HCT116 (cell line): ENCODE measurements at regions not wholly inside any gene's neighbourhood (a gene's known extent, or its start where the extent isn't known, plus 50 kb on each side); places are given as distances from the start of the nearest gene placed in this dataset.

Experiments
- ATAC-seq: fragments of 200-7000 bp; cut with Tn5 transposase; 2 replicates; pipeline ENCODE4 v1.9.1; 2020; ENCODE audit warnings: mild to moderate bottlenecking, moderate library complexity
- BruUV-seq: library from RNA; stranded (reverse); fragments of 400-500 nt; replicated peaks from 2 replicates; lab custom pipeline; 2021; lab: Mats Ljungman, UMichigan
- CTCF ChIA-PET: fragments of 300-600 bp; sonication (Branson Sonifier 250); formaldehyde crosslinking; loops from one replicate; lab custom pipeline; 2021; ENCODE audit warnings: antibody characterized with exemption; lab: Charles Lee
- POLR2A ChIA-PET: fragments of 300-600, 350-600 bp; sonication (Branson Sonifier 250); formaldehyde crosslinking; loops from one replicate; lab custom pipeline; 2021; ENCODE audit warnings: antibody characterized with exemption; lab: Charles Lee
- RAD21 ChIA-PET, 2 experiments: fragments of 300-600 bp; sonication (Branson Sonifier 250); formaldehyde crosslinking; loops; one replicate each; lab custom pipeline; 2023; ENCODE audit warnings: low total read pairs in 2 of 2; ENCODE audit not compliant: uncharacterized antibody in 2 of 2, unreplicated experiment in 2 of 2, low non-redundant PET in 1 of 2; lab: Charles Lee
- DNase-seq: peaks from one replicate; pipeline ENCODE4 v3.0.0-alpha.2; 2010; ENCODE audit warnings: low read depth, low spot score
- H2AFZ ChIP-seq: fragments of 200-600 bp; shearing (Covaris generic), sonication (generic); 2 replicates; pipeline ENCODE4 v1.6.1; 2017; ENCODE audit warnings: low read depth, mixed run types, mixed read lengths, antibody characterized with exemption, low read length; ENCODE audit not compliant: poor library complexity, severe bottlenecking
- H3K27ac ChIP-seq: 2 replicates; pipeline ENCODE4 v1.5.1; 2012; ENCODE audit warnings: low read depth, low read length
- H3K27me3 ChIP-seq: fragments of 200-600 bp; sonication (generic); 2 replicates; pipeline ENCODE4 v1.6.1; 2016; ENCODE audit warnings: mixed run types, low read length, mixed read lengths; ENCODE audit not compliant: insufficient read depth
- H3K36me3 ChIP-seq, 2 experiments: fragments of 200-500 bp in 1 of 2; fragments of 200-600 bp in 1 of 2; sonication (Bioruptor generic) in 1 of 2; sonication (generic) in 1 of 2; 2 replicates each; pipeline versions ENCODE4 v1.5.1 to v1.6.1; 2014 to 2016; ENCODE audit warnings: low read length in 2 of 2, inconsistent platforms in 1 of 2, mixed read lengths in 1 of 2, mixed run types in 1 of 2; ENCODE audit not compliant: insufficient read depth in 2 of 2, control insufficient read depth in 1 of 2
- H3K4me1 ChIP-seq, 2 experiments: fragments of 200-600 bp in 1 of 2; sonication (generic) in 1 of 2; 2 replicates each; pipeline versions ENCODE4 v1.5.1 to v1.6.1; 2012 to 2017; ENCODE audit warnings: low read length in 2 of 2, inconsistent platforms in 1 of 2, mild to moderate bottlenecking in 1 of 2, mixed read lengths in 1 of 2, mixed run types in 1 of 2, moderate library complexity in 1 of 2; ENCODE audit not compliant: insufficient read depth in 2 of 2, control insufficient read depth in 1 of 2
- H3K4me2 ChIP-seq: fragments of 200-600 bp; sonication (generic); 2 replicates; pipeline ENCODE4 v1.6.1; 2017; ENCODE audit warnings: mixed run types, low read length, mixed read lengths
- H3K4me3 ChIP-seq, 2 experiments: fragments of 200-600 bp in 1 of 2; sonication (generic) in 1 of 2; replicated peaks in 1 of 2; 2 replicates each; pipeline ENCODE4 v1.5.1; 2011 to 2016; ENCODE audit warnings: low read length in 2 of 2, control low read depth in 1 of 2, low read depth in 1 of 2, mild to moderate bottlenecking in 1 of 2, mixed read lengths in 1 of 2, mixed run types in 1 of 2
- H3K79me2 ChIP-seq: fragments of 200-600 bp; sonication (generic); 2 replicates; pipeline ENCODE4 v1.6.1; 2017; ENCODE audit warnings: mild to moderate bottlenecking, mixed run types, low read length, moderate library complexity, mixed read lengths; ENCODE audit not compliant: insufficient read depth
- H3K9ac ChIP-seq: fragments of 200-600 bp; sonication (generic); 2 replicates; pipeline ENCODE4 v1.6.1; 2016; ENCODE audit warnings: low read length, mixed read lengths
- H3K9me2 ChIP-seq: fragments of 200-600 bp; sonication (generic), shearing (Covaris generic); 2 replicates; pipeline ENCODE4 v1.6.1; 2017; ENCODE audit warnings: mixed run types, mild to moderate bottlenecking, moderate library complexity; ENCODE audit not compliant: insufficient read depth
- H3K9me3 ChIP-seq, 2 experiments: fragments of 200-500 bp in 1 of 2; fragments of 200-600 bp in 1 of 2; sonication (Bioruptor generic) in 1 of 2; sonication (generic) in 1 of 2; 2 replicates each; pipeline ENCODE4 v1.6.1; 2014 to 2017; ENCODE audit warnings: low read length in 2 of 2, mixed read lengths in 2 of 2, inconsistent platforms in 1 of 2, low read depth in 1 of 2, mild to moderate bottlenecking in 1 of 2, mixed run types in 1 of 2, moderate library complexity in 1 of 2; ENCODE audit not compliant: control insufficient read depth in 1 of 2, insufficient read depth in 1 of 2
- H4K20me1 ChIP-seq: fragments of 200-600 bp; sonication (generic), shearing (Covaris generic); 2 replicates; pipeline ENCODE4 v1.6.1; 2017; ENCODE audit warnings: mixed run types, mild to moderate bottlenecking, moderate library complexity; ENCODE audit not compliant: insufficient read depth
- CBX3 ChIP-seq: IDR thresholded peaks from 2 replicates; pipeline ENCODE4 v1.6.1; 2012; ENCODE audit warnings: low read depth
- CEBPB ChIP-seq: IDR thresholded peaks from 2 replicates; pipeline ENCODE4 v1.6.1; 2012; ENCODE audit warnings: low read depth
- EZH2phosphoT487 ChIP-seq: fragments of 200-600 bp; IDR thresholded peaks from 2 replicates; pipeline ENCODE4 v1.6.1; 2018; ENCODE audit warnings: antibody characterized with exemption, borderline replicate concordance
- FOSL1 ChIP-seq: IDR thresholded peaks from 2 replicates; pipeline ENCODE4 v1.6.1; 2012; ENCODE audit warnings: low read depth
- POLR2AphosphoS5 ChIP-seq: IDR thresholded peaks from 2 replicates; pipeline ENCODE4 v1.6.1; 2011; ENCODE audit warnings: mild to moderate bottlenecking, low read depth, low read length, moderate library complexity
- RAD21 ChIP-seq: IDR thresholded peaks from 2 replicates; pipeline ENCODE4 v1.6.1; 2012; ENCODE audit warnings: low read depth, mild to moderate bottlenecking
- SIN3A ChIP-seq: IDR thresholded peaks from 2 replicates; pipeline ENCODE4 v1.6.1; 2012; ENCODE audit warnings: low read depth
- SRF ChIP-seq: IDR thresholded peaks from 2 replicates; pipeline ENCODE4 v1.6.1; 2012; ENCODE audit warnings: low read depth
- TCF7L2 ChIP-seq: IDR thresholded peaks from 2 replicates; pipeline ENCODE4 v1.7.0; 2011; ENCODE audit warnings: borderline replicate concordance, inconsistent platforms; ENCODE audit not compliant: insufficient read depth, insufficient read length; ENCODE audit errors: extremely low read depth
- YY1 ChIP-seq: IDR thresholded peaks from 2 replicates; pipeline ENCODE4 v1.6.1; 2011; ENCODE audit warnings: low read length, low read depth, moderate library complexity, mild to moderate bottlenecking; ENCODE audit not compliant: insufficient replicate concordance; ENCODE audit errors: extremely low read depth
- ZFX ChIP-seq: fragments of 450-650 bp; IDR thresholded peaks from 2 replicates; pipeline ENCODE4 v1.6.1; 2017
- ZNF274 ChIP-seq: fragments of 200-500 bp; sonication (Bioruptor generic); IDR thresholded peaks from 2 replicates; pipeline ENCODE4 v1.6.1; 2014; ENCODE audit warnings: mild to moderate bottlenecking, low read depth, low read length, inconsistent platforms
- intact Hi-C: fragments of 100-400 bp; cut with micrococcal nuclease; formaldehyde crosslinking; loops from 2 replicates; pipeline ENCODE4 v1.10.0; 2022
- TF ChIP-seq, protein P1 (sequence below): IDR thresholded peaks from 2 replicates; pipeline ENCODE4 v1.6.1; 2012; ENCODE audit warnings: low read depth

DNA sequence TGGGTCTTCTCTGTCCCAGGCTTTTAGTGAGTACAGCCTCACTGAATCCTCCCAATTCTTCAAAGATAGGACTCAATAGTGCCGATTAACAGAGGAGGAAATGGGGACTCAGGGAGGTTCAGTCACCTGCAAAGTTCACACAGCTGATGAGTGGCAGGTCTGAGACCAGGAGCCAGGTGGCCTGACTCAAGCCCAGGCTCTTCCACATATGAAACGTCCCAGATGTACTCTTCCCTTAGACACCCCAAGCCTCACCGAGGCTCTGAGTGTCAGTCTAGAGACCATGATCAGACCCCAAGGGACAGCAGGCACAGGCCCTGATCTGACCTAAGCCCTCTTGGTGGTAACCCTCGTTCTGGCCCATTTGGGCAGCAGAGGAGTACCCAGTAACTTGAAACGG lies 115.2 kb downstream of the INHBB start:
- Histone ChIP-seq H3K27me3 (no peaks in the 10 kb centered on the region), H2AFZ (no peak overlapping the region), H3K4me2 (no peak overlapping the region), H3K79me2 (no peaks in the 10 kb centered on the region), H3K36me3 (no peaks in the 10 kb centered on the region), H3K9me3 (no peaks in the 10 kb centered on the region; a peak in 1 of 4 replicates), H3K9me2 (no peaks in the 10 kb centered on the region), H3K9ac (no peak overlapping the region), H4K20me1 (no peaks in the 10 kb centered on the region), H3K4me3 (no peak overlapping the region), H3K27ac (no peak overlapping the region), H3K4me1 (peaks cover 0 to 5% of the 10 kb centered on the region in 2 experiments; a peak in 1 of 4 replicates)
- ATAC-seq = no peak
- intact Hi-C loops = no loop called here
- no peak for TF ChIP-seq FOSL1
- no peak for TF ChIP-seq EZH2phosphoT487
- no peak for TF ChIP-seq CEBPB
- TF ChIP-seq RAD21 = no peak
- TF ChIP-seq ZFX = no peak
- no peak for TF ChIP-seq ZNF274
- TF ChIP-seq CBX3 = no peak
- TF ChIP-seq SRF = no peak
- TF ChIP-seq, protein P1, sequence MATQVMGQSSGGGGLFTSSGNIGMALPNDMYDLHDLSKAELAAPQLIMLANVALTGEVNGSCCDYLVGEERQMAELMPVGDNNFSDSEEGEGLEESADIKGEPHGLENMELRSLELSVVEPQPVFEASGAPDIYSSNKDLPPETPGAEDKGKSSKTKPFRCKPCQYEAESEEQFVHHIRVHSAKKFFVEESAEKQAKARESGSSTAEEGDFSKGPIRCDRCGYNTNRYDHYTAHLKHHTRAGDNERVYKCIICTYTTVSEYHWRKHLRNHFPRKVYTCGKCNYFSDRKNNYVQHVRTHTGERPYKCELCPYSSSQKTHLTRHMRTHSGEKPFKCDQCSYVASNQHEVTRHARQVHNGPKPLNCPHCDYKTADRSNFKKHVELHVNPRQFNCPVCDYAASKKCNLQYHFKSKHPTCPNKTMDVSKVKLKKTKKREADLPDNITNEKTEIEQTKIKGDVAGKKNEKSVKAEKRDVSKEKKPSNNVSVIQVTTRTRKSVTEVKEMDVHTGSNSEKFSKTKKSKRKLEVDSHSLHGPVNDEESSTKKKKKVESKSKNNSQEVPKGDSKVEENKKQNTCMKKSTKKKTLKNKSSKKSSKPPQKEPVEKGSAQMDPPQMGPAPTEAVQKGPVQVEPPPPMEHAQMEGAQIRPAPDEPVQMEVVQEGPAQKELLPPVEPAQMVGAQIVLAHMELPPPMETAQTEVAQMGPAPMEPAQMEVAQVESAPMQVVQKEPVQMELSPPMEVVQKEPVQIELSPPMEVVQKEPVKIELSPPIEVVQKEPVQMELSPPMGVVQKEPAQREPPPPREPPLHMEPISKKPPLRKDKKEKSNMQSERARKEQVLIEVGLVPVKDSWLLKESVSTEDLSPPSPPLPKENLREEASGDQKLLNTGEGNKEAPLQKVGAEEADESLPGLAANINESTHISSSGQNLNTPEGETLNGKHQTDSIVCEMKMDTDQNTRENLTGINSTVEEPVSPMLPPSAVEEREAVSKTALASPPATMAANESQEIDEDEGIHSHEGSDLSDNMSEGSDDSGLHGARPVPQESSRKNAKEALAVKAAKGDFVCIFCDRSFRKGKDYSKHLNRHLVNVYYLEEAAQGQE = no peak
- no peak for TF ChIP-seq TCF7L2
- no peak for TF ChIP-seq YY1
- no peak for TF ChIP-seq SIN3A
- no peak for TF ChIP-seq POLR2AphosphoS5
- no TSS peak for BruUV-seq
- DNase-seq = no peak
- ChIA-PET POLR2A (no interaction called here), CTCF (no interaction called here), RAD21 (no interaction called here)
